Prostate gland (tissue), 2 donors: ENCODE measurements at regions not wholly inside any gene's neighbourhood (a gene's known extent, or its start where the extent isn't known, plus 50 kb on each side); places are given as distances from the start of the nearest gene placed in this dataset.

ENCODE experiments used
- POLR2A ChIP-seq: fragments of 450-650 bp; IDR thresholded peaks from one replicate; pipeline ENCODE4 v1.6.1; 2016; ENCODE audit warnings: antibody characterized with exemption, mild to moderate bottlenecking
- TF ChIP-seq, protein P1 (sequence below), 4 experiments: fragments of 200-600 bp in 2 of 4; fragments of 450-650 bp in 2 of 4; sonication (generic) in 2 of 4; IDR thresholded peaks; 1 replicate in 3 of 4; 2 replicates in 1 of 4; pipeline ENCODE4 v1.5.1; 2016 to 2019; ENCODE audit warnings: antibody characterized with exemption in 4 of 4, mild to moderate bottlenecking in 2 of 4, moderate library complexity in 2 of 4

GRCh38 chr2:59066787-59067399, 825.8 kb upstream of the FANCL start:
- no peak for TF ChIP-seq POLR2A
- TF ChIP-seq, protein P1, sequence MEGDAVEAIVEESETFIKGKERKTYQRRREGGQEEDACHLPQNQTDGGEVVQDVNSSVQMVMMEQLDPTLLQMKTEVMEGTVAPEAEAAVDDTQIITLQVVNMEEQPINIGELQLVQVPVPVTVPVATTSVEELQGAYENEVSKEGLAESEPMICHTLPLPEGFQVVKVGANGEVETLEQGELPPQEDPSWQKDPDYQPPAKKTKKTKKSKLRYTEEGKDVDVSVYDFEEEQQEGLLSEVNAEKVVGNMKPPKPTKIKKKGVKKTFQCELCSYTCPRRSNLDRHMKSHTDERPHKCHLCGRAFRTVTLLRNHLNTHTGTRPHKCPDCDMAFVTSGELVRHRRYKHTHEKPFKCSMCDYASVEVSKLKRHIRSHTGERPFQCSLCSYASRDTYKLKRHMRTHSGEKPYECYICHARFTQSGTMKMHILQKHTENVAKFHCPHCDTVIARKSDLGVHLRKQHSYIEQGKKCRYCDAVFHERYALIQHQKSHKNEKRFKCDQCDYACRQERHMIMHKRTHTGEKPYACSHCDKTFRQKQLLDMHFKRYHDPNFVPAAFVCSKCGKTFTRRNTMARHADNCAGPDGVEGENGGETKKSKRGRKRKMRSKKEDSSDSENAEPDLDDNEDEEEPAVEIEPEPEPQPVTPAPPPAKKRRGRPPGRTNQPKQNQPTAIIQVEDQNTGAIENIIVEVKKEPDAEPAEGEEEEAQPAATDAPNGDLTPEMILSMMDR (IDR thresholded peaks at IDR 0.05) = no peak
